Islet of Langerhans (tissue), 1 donor: ENCODE measurements at regions not wholly inside any gene's neighbourhood (a gene's known extent, or its start where the extent isn't known, plus 50 kb on each side); places are given as distances from the start of the nearest gene placed in this dataset.

Source experiments
- FAIRE-seq: peaks from one replicate; lab custom pipeline; 2011; peaks lifted over from hg19 to GRCh38; lab: Jason Lieb, UNC

DNA sequence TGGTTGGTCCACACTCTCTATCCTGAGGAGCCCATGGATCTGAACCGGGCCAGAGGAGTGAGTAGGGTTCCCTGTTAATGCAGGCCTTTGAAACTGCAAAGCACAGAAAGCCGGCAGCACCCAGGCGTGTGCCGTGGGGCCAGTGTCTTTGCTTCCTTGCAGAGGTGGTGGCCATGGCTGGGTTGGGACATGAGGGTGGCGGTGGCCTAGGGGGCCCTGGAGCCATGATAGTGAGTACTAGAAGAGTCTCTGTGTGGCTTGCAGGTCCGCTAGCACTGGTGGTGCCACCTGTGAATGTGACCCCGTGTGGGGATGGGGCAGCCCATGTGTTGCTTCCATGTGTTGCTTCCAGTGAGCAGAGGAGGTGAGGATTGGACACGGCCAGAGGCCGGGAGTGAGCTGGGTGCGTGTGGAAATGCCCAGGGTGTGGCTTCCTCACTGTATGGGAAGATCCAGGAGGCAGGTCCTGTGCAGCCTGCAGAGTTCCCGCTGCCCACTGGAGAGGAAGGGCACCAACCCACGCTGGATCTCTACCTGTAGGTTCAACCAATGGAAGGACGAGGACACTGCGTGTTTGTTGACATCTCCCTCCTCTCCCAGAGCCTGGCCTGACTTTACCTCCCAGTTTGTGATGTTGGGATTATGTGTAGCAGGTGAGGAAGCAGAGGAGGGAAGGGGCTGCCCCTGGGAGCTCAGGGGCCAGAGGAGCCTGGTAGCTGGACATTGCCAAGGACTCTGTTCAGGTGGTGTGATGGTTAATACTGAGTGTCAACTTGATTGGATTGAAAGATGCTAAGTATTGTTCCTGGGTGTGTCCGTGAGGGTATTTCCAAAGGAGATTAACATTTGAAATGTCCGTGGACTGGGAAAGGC, 796.6 kb downstream of the TBC1D22A start:
- no peak for FAIRE-seq

- no peak for FAIRE-seq
These were observed 794.0 kb downstream of the TBC1D22A start for GRCh38 chr22:47556473-47556872.

GRCh38 chr22:47553436-47553835, 791.0 kb downstream of the TBC1D22A start:
- FAIRE-seq, result no peak

- FAIRE-seq, result no peak
These were observed 790.2 kb downstream of the TBC1D22A start for GRCh38 chr22:47552541-47553205.

DNA sequence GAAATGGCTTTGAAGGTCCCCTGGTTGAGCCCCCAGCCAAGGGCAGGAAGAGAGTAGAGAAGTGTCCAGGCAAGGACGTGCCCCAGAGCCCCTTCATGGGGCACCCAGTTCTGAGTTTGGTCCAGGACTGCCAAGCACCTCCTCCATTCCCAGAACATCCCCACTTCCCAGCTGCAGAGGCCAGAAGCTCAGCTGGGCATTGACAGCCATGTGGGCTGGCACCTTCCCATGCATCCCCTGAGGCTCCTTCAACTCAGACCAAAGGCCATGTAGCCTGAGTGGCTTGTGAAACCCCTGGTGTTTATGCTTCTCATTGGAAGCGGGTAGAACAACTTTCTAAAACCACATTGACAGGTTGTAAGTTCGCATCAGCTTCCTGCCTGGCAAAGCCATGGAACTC, 789.6 kb downstream of the TBC1D22A start:
- no peak for FAIRE-seq

DNA sequence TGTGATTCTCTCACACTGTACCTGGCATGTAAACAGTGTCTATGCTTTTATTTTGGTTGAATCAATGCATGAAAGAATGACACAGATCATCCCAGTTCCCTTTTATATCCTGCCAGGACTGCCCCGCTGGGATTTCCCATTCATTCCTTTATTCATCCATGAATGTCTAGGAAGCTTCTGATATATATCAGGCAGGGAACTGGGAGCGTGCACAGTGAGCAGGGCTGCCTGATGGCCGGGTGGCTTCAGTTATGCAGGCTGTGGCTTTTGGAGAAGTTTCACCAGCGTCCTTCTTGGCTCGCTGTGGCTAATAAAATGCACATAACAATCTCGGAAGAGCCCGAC, 789.0 kb downstream of the TBC1D22A start:
- FAIRE-seq, result no peak

DNA sequence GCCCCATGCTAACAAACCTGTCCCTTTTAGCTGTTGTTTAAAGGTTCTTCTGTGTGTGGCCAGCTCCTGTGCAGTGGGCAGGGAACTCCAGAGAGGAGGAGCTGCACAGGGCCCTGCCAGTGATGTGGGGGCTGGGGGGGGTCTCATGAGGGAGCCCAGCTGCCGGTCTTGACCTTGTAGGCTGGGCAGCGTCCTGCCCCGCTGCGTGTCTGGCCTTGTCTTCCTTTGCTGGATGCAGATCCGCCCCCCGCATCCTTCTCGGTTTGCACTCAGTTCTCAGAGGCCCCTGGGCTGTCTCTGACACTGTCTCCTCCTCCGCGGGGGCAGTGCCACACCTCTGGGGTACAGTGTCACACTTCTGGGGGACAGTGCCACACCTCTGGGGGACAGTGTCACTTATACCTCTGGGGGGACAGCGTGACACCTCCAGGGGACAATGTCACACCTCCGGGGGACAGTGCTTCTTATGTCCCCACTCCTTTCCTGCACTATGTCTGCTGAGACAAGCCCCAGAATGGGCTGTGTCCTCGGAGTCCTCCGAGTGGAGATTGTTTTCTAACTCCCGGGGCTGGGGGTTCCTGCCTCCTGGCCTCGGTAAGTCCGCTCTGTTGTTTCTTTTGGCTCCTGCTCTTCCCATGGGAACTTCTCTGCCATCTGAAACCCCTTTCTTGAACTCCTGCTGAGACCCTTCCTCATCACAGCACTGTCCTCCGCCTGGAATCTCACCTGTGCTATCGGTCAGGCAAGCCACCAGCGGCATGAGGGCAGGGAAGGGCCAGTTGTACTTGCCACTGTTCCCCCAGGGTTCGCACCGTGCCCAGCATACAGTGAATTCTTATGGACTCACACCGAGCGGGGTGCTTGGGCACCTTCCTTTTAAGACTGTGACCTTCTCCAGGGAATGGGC, 788.3 kb downstream of the TBC1D22A start:
- FAIRE-seq, result no peak

DNA sequence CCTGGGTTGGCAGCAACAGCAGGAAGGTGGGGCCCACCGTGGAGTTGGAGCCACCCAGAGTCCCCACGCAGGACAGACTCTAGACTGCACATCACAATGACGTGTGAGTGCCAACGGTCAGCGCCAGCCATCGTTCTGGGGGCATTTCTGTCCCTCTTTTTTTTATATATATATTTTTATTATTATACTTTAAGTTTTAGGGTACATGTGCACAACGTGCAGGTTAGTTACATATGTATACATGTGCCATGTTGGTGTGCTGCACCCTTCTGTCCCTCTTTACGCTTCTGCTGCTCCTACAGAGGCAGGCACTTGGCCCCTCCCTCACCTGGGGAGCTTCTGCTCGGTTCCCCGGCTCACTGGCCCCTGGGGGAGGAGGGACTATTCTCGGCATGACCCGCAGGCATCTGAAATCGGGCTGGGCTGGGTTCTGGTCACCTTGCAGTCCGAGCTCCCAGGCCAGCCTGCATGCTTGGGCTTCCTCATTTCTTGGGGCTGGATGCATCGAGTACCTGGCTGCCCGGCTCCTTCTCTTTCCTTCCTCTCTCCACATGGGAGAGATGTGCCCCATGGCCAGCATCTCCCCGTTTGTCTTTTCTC, 787.4 kb downstream of the TBC1D22A start:
- no peak for FAIRE-seq

GRCh38 chr22:47548953-47549740, 786.7 kb downstream of the TBC1D22A start:
- FAIRE-seq, result no peak

DNA sequence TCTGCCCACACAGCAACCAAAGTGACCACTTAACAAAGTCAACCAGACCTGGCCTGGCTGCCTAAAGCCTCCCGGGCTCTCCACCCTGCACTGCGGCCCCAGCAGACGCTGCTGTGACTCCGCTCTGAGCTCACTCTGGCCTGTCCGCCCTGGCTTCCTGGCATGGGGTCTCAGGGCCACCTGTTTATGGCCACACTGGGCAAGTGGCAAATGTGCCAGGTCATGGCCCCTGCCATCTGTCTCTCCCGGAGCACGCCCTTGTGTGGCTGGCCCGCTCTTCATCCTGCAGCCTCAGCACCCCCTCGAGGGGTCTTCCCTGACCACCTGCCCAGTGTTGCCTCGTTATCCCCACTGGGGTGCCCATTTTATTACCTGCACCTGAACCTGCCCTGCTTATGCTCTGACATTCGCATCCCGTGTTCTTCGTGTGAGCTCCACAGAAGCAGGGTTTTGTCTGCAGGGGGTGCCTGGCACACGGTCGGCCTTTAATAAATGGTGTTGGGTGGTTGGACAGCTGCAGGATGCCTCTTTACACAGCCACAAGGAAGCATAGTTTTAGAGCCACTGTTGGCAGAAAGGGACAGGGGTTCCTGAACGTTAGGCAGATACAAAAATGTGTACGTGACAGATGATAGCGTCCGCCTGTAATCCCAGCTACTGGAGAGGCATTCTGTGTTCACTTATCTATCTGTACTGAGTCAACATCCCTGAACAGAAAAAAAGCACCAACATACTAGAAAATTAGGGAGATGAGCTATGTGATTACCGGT, 785.6 kb downstream of the TBC1D22A start:
- FAIRE-seq, result no peak

DNA sequence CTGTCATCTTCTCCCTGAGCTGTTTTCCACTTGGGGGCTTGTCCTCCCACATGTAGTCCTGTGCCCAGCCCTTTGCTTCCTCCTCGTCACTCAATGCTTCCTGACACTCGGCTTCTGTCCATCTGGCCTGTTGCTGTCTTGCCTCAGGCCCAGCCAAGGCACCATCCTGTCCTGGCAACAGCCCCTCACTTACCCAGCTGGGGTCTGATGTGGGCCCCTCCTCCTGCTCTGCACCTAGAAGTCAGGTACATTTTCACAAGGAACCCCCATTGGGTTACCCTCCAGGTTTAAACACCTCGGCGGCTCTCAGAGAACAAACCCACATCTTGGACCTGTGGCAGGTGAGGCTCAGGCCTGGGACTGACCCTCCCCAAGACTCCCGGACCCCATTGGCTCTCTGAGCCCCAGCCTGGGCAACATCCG, 784.8 kb downstream of the TBC1D22A start:
- FAIRE-seq, result no peak

DNA sequence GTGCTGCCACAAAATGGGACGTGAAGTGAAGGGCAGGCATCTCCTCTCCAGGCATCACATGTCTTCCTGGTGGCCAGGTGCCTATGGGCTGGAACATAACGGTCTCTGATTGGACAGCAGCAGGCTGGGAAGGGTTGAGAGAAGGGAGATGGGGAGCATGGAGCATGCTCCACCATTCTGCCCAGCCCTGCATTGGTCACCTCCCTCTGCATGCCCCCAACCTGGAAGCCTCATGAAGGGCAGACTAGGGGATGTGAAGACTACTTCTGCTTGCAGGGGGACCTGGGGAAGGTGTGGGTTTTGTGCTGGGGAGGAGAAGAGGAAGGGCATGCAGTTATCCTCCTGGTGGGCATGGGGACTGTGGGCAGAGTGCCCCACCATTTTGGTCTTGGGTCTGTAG, 782.2 kb downstream of the TBC1D22A start:
- FAIRE-seq, result no peak

GRCh38 chr22:47543447-47543846, 781.0 kb downstream of the TBC1D22A start:
- no peak for FAIRE-seq

- FAIRE-seq, result no peak
These were observed 777.6 kb downstream of the TBC1D22A start for GRCh38 chr22:47540011-47540410.

- no peak for FAIRE-seq
These were observed 776.9 kb downstream of the TBC1D22A start for GRCh38 chr22:47539374-47539773.

- FAIRE-seq, result no peak
These were observed 773.2 kb downstream of the TBC1D22A start for GRCh38 chr22:47535681-47536080.

GRCh38 chr22:47534804-47535410, 772.5 kb downstream of the TBC1D22A start:
- no peak for FAIRE-seq

DNA sequence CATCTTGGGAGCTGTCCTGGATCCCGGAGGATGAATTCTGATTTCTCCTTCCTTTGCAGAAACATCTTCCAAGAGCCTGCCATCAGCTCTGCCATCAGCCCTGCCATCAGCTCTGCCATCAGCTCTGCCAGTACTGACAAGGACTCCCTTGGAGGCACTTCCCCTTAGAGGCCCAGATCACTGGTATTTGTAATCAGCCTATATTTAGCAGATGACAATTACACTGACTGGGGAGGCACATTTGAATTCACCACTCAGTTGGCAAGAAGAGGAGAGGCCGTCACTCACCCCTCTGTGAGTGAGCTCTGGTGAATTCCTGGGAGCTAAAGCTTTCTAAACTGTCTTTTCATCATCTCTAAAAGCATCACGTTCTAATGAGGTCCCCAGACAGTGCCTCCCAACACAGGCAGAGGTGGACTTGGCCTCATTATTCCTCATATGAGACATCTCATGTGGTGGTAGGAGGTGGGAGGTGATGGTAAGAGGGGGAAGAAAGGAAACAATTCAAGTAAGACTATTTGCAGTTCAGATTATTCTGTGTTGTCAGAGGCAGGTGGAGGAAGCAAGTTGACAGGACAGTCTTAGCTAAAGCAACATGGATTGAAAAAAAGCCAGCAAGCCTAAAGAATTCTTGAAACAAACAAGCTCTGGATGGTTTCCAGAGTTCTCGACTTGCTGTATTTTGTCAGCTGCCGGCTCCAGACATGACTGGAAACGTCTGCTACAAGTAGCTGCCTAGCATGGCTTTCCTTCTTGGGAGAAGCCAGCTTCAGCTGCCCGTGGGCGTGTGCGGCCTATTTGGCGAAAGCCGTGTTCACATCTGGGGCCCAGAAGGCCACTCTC, 771.7 kb downstream of the TBC1D22A start:
- no peak for FAIRE-seq

GRCh38 chr22:47517062-47517461, 754.6 kb downstream of the TBC1D22A start:
- FAIRE-seq, result no peak
